ENCODE measurements at regions not wholly inside any gene's neighbourhood (a gene's known extent, or its start where the extent isn't known, plus 50 kb on each side); places are given as distances from the start of the nearest gene placed in this dataset.

- Histone ChIP-seq H3K9me3 (no peaks in the 10 kb centered on the region), H3K4me1 (no peaks in the 10 kb centered on the region), H3K27me3 (no peaks in the 10 kb centered on the region), H3K36me3 (no peaks in the 10 kb centered on the region), H3K27ac (no peak overlapping the region), H3K4me3 (no peak overlapping the region)
- ATAC-seq, result no peak
- 61 to 86% methylated on average over 2 to 3 of the region's 3 CpGs for WGBS, 2 donors (ENCODE audit: low coverage in 1 of 2)
- no peak for TF ChIP-seq POLR2AphosphoS5 (IDR thresholded peaks at IDR 0.05)
- no peak for TF ChIP-seq EP300 (IDR thresholded peaks at IDR 0.05)
- no peak for TF ChIP-seq POLR2A (IDR thresholded peaks at IDR 0.05)
- no peak for TF ChIP-seq CTCF (IDR thresholded peaks at IDR 0.05)
Measured at GRCh38 chr1:87744056-87744455, 415.4 kb downstream of the LMO4 start.

GRCh38 chr1:87744763-87745162 lies 416.1 kb downstream of the LMO4 start:
- no peaks in the 10 kb centered on the region for H3K9me3 ChIP-seq
- ATAC-seq, result no peak
- peaks cover 0 to 6% (median 0%) of the 10 kb centered on the region in 3 donors for H3K4me1 ChIP-seq
- H3K27me3 ChIP-seq, result no peaks in the 10 kb centered on the region
- no peak overlapping the region for H3K27ac ChIP-seq
- no peak overlapping the region for H3K4me3 ChIP-seq
- TF ChIP-seq POLR2A (IDR thresholded peaks at IDR 0.05), result no peak
- TF ChIP-seq POLR2AphosphoS5 (IDR thresholded peaks at IDR 0.05), result no peak
- no peak for TF ChIP-seq CTCF (IDR thresholded peaks at IDR 0.05)
- no peak for TF ChIP-seq EP300 (IDR thresholded peaks at IDR 0.05)
- H3K36me3 ChIP-seq, result no peaks in the 10 kb centered on the region

- TF ChIP-seq EP300 (IDR thresholded peaks at IDR 0.05), result no peak
- no peak for TF ChIP-seq POLR2A (IDR thresholded peaks at IDR 0.05)
- no peak for TF ChIP-seq CTCF (IDR thresholded peaks at IDR 0.05)
- no peak for TF ChIP-seq POLR2AphosphoS5 (IDR thresholded peaks at IDR 0.05)
- H3K27me3 ChIP-seq, result no peaks in the 10 kb centered on the region
- peak overlapping the region in 2 of 4 donors; percentile 13 for H3K27ac ChIP-seq
- H3K9me3 ChIP-seq, result no peaks in the 10 kb centered on the region
- H3K36me3 ChIP-seq, result no peaks in the 10 kb centered on the region
- H3K4me1 ChIP-seq, result peaks cover 0 to 55% (median 9%) of the 10 kb centered on the region in 3 donors
- no peak overlapping the region for H3K4me3 ChIP-seq
- ATAC-seq, result no peak
Measured at GRCh38 chr1:87753366-87753765, 424.7 kb downstream of the LMO4 start.

- TF ChIP-seq POLR2AphosphoS5 (IDR thresholded peaks at IDR 0.05), result no peak
- TF ChIP-seq EP300 (IDR thresholded peaks at IDR 0.05), result no peak
- TF ChIP-seq POLR2A (IDR thresholded peaks at IDR 0.05), result no peak
- TF ChIP-seq CTCF (IDR thresholded peaks at IDR 0.05), result no peak
- Histone ChIP-seq H3K9me3 (no peaks in the 10 kb centered on the region), H3K4me1 (peaks cover 0 to 59% (median 9%) of the 10 kb centered on the region in 3 donors), H3K27me3 (no peaks in the 10 kb centered on the region), H3K27ac (peak overlapping the region in 2 of 4 donors; percentile 8 to 35), H3K4me3 (no peak overlapping the region), H3K36me3 (no peaks in the 10 kb centered on the region)
- ATAC-seq, result no peak
Measured at GRCh38 chr1:87754139-87754538, 425.5 kb downstream of the LMO4 start.

- H3K9me3 ChIP-seq, result no peaks in the 10 kb centered on the region
- peaks cover 0 to 48% (median 7%) of the 10 kb centered on the region in 3 donors for H3K4me1 ChIP-seq
- no peaks in the 10 kb centered on the region for H3K36me3 ChIP-seq
- peak; percentile 91 for ATAC-seq
- TF ChIP-seq EP300 (IDR thresholded peaks at IDR 0.05), result peak; percentile 26
- no peak for TF ChIP-seq CTCF (IDR thresholded peaks at IDR 0.05)
- peak; percentile 85 for TF ChIP-seq POLR2AphosphoS5 (IDR thresholded peaks at IDR 0.05)
- no peak for TF ChIP-seq POLR2A (IDR thresholded peaks at IDR 0.05)
- no peaks in the 10 kb centered on the region for H3K27me3 ChIP-seq
- H3K27ac ChIP-seq, result peak overlapping the region; percentile 69 to 81 (median 76)
- 74% methylated on average over 6 of the region's 9 CpGs; no CpG with 5 or more reads in 1 of the 2 donors for WGBS, 2 donors (ENCODE audit: low coverage in 1 of 2)
- H3K4me3 ChIP-seq, result no peak overlapping the region
Measured at GRCh38 chr1:87757676-87758075, 429.0 kb downstream of the LMO4 start.
